GM08714 (cell line): ENCODE measurements at regions not wholly inside any gene's neighbourhood (a gene's known extent, or its start where the extent isn't known, plus 50 kb on each side); places are given as distances from the start of the nearest gene placed in this dataset.
"Not testable (repeated sequence)": the region's sequence is repeated elsewhere in the genome, so short reads cannot be mapped to it uniquely, and the experiment has no call there.

Experiments
- H3K4me3 ChIP-seq: fragments of 200-500 bp; sonication (Bioruptor generic); 2 replicates; pipeline ENCODE4 v1.5.1; 2014; ENCODE audit warnings: mild to moderate bottlenecking, low read length, inconsistent platforms
- ZNF274 ChIP-seq: IDR thresholded peaks from 2 replicates; pipeline ENCODE4 v1.6.1; 2012; ENCODE audit warnings: mild to moderate bottlenecking, low read depth, low read length

- TF ChIP-seq ZNF274 = no peak
- H3K4me3 ChIP-seq = no peak overlapping the region
These were observed 72.5 kb downstream of the LHX2 start for GRCh38 chr9:124084087-124084486.

GRCh38 chr9:124087226-124087625 lies 75.7 kb downstream of the LHX2 start:
- no peak for TF ChIP-seq ZNF274
- H3K4me3 ChIP-seq = no peak overlapping the region

GRCh38 chr9:124088476-124088837 lies 76.9 kb downstream of the LHX2 start:
- no peak overlapping the region for H3K4me3 ChIP-seq
- TF ChIP-seq ZNF274 = no peak

GRCh38 chr9:124089631-124090488 lies 78.3 kb downstream of the LHX2 start:
- H3K4me3 ChIP-seq = not testable (repeated sequence)

- H3K4me3 ChIP-seq = no peak overlapping the region
- no peak for TF ChIP-seq ZNF274
These were observed 86.8 kb downstream of the LHX2 start for GRCh38 chr9:124098141-124098905.

GRCh38 chr9:124099860-124100259 lies 88.3 kb downstream of the LHX2 start:
- no peak overlapping the region for H3K4me3 ChIP-seq
- TF ChIP-seq ZNF274 = no peak

GRCh38 chr9:124101215-124101968 lies 89.8 kb downstream of the LHX2 start:
- no peak overlapping the region for H3K4me3 ChIP-seq
- TF ChIP-seq ZNF274 = no peak

GRCh38 chr9:124101969-124102345 lies 90.4 kb downstream of the LHX2 start:
- TF ChIP-seq ZNF274 = no peak

GRCh38 chr9:124102363-124102762 lies 90.8 kb downstream of the LHX2 start:
- TF ChIP-seq ZNF274 = no peak
- H3K4me3 ChIP-seq = no peak overlapping the region

More at GRCh38 chr9:124101969-124102345, 90.4 kb downstream of the LHX2 start:
- H3K4me3 ChIP-seq = no peak overlapping the region

GRCh38 chr9:124105266-124105665 lies 93.7 kb downstream of the LHX2 start:
- no peak overlapping the region for H3K4me3 ChIP-seq
- no peak for TF ChIP-seq ZNF274

GRCh38 chr9:124108216-124108615 lies 96.6 kb downstream of the LHX2 start:
- H3K4me3 ChIP-seq = no peak overlapping the region
- TF ChIP-seq ZNF274 = no peak

GRCh38 chr9:124110307-124110915 lies 98.8 kb downstream of the LHX2 start:
- no peak overlapping the region for H3K4me3 ChIP-seq
- TF ChIP-seq ZNF274 = no peak

GRCh38 chr9:124116683-124117363 lies 105.3 kb downstream of the LHX2 start:
- no peak for TF ChIP-seq ZNF274

GRCh38 chr9:124118894-124119293 lies 107.3 kb downstream of the LHX2 start:
- no peak overlapping the region for H3K4me3 ChIP-seq
- no peak for TF ChIP-seq ZNF274

More at GRCh38 chr9:124116683-124117363, 105.3 kb downstream of the LHX2 start:
- no peak overlapping the region for H3K4me3 ChIP-seq

- H3K4me3 ChIP-seq = no peak overlapping the region
- no peak for TF ChIP-seq ZNF274
These were observed 108.7 kb downstream of the LHX2 start for GRCh38 chr9:124120272-124120671.
